ENCODE measurements at regions not wholly inside any gene's neighbourhood (a gene's known extent, or its start where the extent isn't known, plus 50 kb on each side); places are given as distances from the start of the nearest gene placed in this dataset.

- TF ChIP-seq GATA1 (IDR thresholded peaks at IDR 0.05; ENCODE audit: low read depth, low read length) (no peak), POLR2A (IDR thresholded peaks at IDR 0.05; ENCODE audit: low read length) (no peak)
- no peak for DNase-seq
Measured at GRCh38 chr15:77852241-77853007, 219.7 kb upstream of the LINGO1 start.

- TF ChIP-seq GATA1 (IDR thresholded peaks at IDR 0.05; ENCODE audit: low read depth, low read length): no peak
- no peak for TF ChIP-seq POLR2A (IDR thresholded peaks at IDR 0.05; ENCODE audit: low read length)
- no peak for DNase-seq
Measured at GRCh38 chr15:77851691-77852090, 219.0 kb upstream of the LINGO1 start.

GRCh38 chr15:77851086-77851485, 218.4 kb upstream of the LINGO1 start:
- TF ChIP-seq POLR2A (IDR thresholded peaks at IDR 0.05; ENCODE audit: low read length) (no peak), GATA1 (IDR thresholded peaks at IDR 0.05; ENCODE audit: low read depth, low read length) (no peak)
- no peak for DNase-seq

GRCh38 chr15:77846986-77847385, 214.3 kb upstream of the LINGO1 start:
- no peak for DNase-seq

GRCh38 chr15:77846360-77846759, 213.6 kb upstream of the LINGO1 start:
- DNase-seq: no peak
- TF ChIP-seq GATA1 (IDR thresholded peaks at IDR 0.05; ENCODE audit: low read depth, low read length) (no peak), POLR2A (IDR thresholded peaks at IDR 0.05; ENCODE audit: low read length) (no peak)

More at GRCh38 chr15:77846986-77847385, 214.3 kb upstream of the LINGO1 start:
- TF ChIP-seq GATA1 (IDR thresholded peaks at IDR 0.05; ENCODE audit: low read depth, low read length) (no peak), POLR2A (IDR thresholded peaks at IDR 0.05; ENCODE audit: low read length) (no peak)

GRCh38 chr15:77844798-77845446, 212.2 kb upstream of the LINGO1 start:
- no peak for DNase-seq
- no peak for TF ChIP-seq GATA1 (IDR thresholded peaks at IDR 0.05; ENCODE audit: low read depth, low read length)

- DNase-seq: no peak
Measured at GRCh38 chr15:77843546-77843945, 210.8 kb upstream of the LINGO1 start.

GRCh38 chr15:77840991-77841775, 208.5 kb upstream of the LINGO1 start:
- TF ChIP-seq POLR2A (IDR thresholded peaks at IDR 0.05; ENCODE audit: low read length) (no peak), GATA1 (IDR thresholded peaks at IDR 0.05; ENCODE audit: low read depth, low read length) (no peak)
- no peak for DNase-seq

More at GRCh38 chr15:77843546-77843945, 210.8 kb upstream of the LINGO1 start:
- no peak for TF ChIP-seq POLR2A (IDR thresholded peaks at IDR 0.05; ENCODE audit: low read length)
- no peak for TF ChIP-seq GATA1 (IDR thresholded peaks at IDR 0.05; ENCODE audit: low read depth, low read length)

- no peak for DNase-seq
Measured at GRCh38 chr15:77839970-77840905, 207.5 kb upstream of the LINGO1 start.

GRCh38 chr15:77839456-77839855, 206.7 kb upstream of the LINGO1 start:
- no peak for DNase-seq
- no peak for TF ChIP-seq POLR2A (IDR thresholded peaks at IDR 0.05; ENCODE audit: low read length)
- TF ChIP-seq GATA1 (IDR thresholded peaks at IDR 0.05; ENCODE audit: low read depth, low read length): no peak

More at GRCh38 chr15:77839970-77840905, 207.5 kb upstream of the LINGO1 start:
- TF ChIP-seq POLR2A (IDR thresholded peaks at IDR 0.05; ENCODE audit: low read length): no peak
- TF ChIP-seq GATA1 (IDR thresholded peaks at IDR 0.05; ENCODE audit: low read depth, low read length): no peak

- TF ChIP-seq POLR2A (IDR thresholded peaks at IDR 0.05; ENCODE audit: low read length) (no peak), GATA1 (IDR thresholded peaks at IDR 0.05; ENCODE audit: low read depth, low read length) (no peak)
Measured at GRCh38 chr15:77838595-77838994, 205.9 kb upstream of the LINGO1 start.

GRCh38 chr15:77838061-77838460, 205.3 kb upstream of the LINGO1 start:
- TF ChIP-seq GATA1 (IDR thresholded peaks at IDR 0.05; ENCODE audit: low read depth, low read length) (no peak), POLR2A (IDR thresholded peaks at IDR 0.05; ENCODE audit: low read length) (no peak)
- DNase-seq: no peak

More at GRCh38 chr15:77838595-77838994, 205.9 kb upstream of the LINGO1 start:
- DNase-seq: no peak

GRCh38 chr15:77837649-77838025, 204.9 kb upstream of the LINGO1 start:
- DNase-seq: no peak

More at GRCh38 chr15:77837649-77838025, 204.9 kb upstream of the LINGO1 start:
- TF ChIP-seq POLR2A (IDR thresholded peaks at IDR 0.05; ENCODE audit: low read length) (no peak), GATA1 (IDR thresholded peaks at IDR 0.05; ENCODE audit: low read depth, low read length) (no peak)
